ENCODE measurements at regions not wholly inside any gene's neighbourhood (a gene's known extent, or its start where the extent isn't known, plus 50 kb on each side); places are given as distances from the start of the nearest gene placed in this dataset.
A peak's percentile ranks its signal among the peaks of the same experiment; 100 is the strongest.

DNA sequence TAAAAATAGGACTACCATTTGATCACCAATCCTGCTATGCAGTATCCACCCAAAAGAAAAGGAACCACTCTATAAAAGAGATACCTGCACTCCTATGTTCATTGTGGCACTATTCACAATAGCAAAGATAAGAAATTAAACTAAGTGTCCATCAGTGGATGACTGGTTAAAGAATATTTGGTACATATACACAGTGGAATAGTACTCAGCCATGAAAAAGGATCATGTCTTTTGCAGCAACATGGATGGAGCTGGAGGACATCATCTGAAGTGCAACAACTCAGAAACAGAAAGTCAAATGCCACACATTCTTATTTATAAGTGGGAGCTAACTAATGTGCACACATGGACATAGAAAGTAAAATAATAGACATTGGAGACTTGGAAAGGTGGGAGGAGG, 116.4 kb downstream of the PFKFB3 start:
- Histone ChIP-seq H3K36me3 (ENCODE audit: insufficient read depth, low read length) (no peaks in the 10 kb centered on the region), H3K79me2 (ENCODE audit: insufficient read depth, low read length) (no peaks in the 10 kb centered on the region), H2AFZ (ENCODE audit: low read length) (no peak overlapping the region), H4K20me1 (ENCODE audit: insufficient read depth, low read length) (no peaks in the 10 kb centered on the region), H3K27me3 (ENCODE audit: insufficient read depth, low read length) (no peaks in the 10 kb centered on the region), H3K4me3 (ENCODE audit: insufficient read depth, low read length) (no peak overlapping the region), H3K4me1 (ENCODE audit: insufficient read depth, low read length) (peaks cover 3% of the 10 kb centered on the region), H3K4me2 (ENCODE audit: insufficient read depth, low read length) (no peak overlapping the region), H3K9me3 (ENCODE audit: low read depth, low read length) (no peaks in the 10 kb centered on the region), H3K27ac (ENCODE audit: low read depth, low read length) (no peak overlapping the region)
- TF ChIP-seq, protein P1, sequence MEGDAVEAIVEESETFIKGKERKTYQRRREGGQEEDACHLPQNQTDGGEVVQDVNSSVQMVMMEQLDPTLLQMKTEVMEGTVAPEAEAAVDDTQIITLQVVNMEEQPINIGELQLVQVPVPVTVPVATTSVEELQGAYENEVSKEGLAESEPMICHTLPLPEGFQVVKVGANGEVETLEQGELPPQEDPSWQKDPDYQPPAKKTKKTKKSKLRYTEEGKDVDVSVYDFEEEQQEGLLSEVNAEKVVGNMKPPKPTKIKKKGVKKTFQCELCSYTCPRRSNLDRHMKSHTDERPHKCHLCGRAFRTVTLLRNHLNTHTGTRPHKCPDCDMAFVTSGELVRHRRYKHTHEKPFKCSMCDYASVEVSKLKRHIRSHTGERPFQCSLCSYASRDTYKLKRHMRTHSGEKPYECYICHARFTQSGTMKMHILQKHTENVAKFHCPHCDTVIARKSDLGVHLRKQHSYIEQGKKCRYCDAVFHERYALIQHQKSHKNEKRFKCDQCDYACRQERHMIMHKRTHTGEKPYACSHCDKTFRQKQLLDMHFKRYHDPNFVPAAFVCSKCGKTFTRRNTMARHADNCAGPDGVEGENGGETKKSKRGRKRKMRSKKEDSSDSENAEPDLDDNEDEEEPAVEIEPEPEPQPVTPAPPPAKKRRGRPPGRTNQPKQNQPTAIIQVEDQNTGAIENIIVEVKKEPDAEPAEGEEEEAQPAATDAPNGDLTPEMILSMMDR (IDR thresholded peaks at IDR 0.05; ENCODE audit: extremely low read depth, low read depth, low read length), result no peak
- DNase-seq (ENCODE audit: insufficient read length, low spot score, missing footprints), result no peak

DNA sequence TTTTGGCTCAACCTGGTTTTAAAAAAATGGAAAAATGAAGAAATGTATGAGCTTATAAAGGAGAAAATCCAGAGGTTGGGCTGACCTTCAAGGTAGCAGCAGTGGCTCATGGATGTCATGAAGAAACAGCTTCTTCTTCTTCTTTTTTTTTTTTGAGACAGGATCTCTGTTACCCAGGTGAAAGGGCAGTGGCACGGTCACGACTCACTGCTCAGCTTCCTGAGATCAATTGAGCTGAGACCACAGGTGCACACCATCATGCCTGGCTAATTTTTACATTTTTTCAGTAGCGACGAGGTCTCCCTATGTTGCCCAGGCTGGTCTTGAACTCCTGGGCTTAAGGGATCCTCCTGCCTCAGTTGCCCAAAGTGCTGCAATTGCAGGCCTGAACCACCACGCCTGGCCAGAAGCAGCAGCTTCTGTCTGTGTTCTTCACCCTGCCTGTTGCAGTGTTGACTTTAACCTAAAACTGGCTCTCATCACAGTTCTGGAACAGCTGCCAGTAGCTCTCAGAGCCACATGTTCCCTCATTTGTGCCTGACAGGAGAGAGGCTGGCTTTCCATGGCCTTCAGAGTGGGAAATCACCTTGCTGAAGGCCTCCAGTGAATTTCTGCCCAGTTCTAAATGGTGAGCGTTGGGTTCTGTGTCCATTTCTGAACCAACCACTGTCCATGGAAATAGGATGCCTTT, 117.7 kb downstream of the PFKFB3 start:
- Histone ChIP-seq H3K4me3 (ENCODE audit: insufficient read depth, low read length) (no peak overlapping the region), H2AFZ (ENCODE audit: low read length) (no peak overlapping the region), H3K4me1 (ENCODE audit: insufficient read depth, low read length) (peaks cover 3% of the 10 kb centered on the region), H4K20me1 (ENCODE audit: insufficient read depth, low read length) (no peaks in the 10 kb centered on the region), H3K27ac (ENCODE audit: low read depth, low read length) (no peak overlapping the region), H3K9me3 (ENCODE audit: low read depth, low read length) (no peaks in the 10 kb centered on the region), H3K27me3 (ENCODE audit: insufficient read depth, low read length) (peaks cover under 1% of the 10 kb centered on the region), H3K79me2 (ENCODE audit: insufficient read depth, low read length) (no peaks in the 10 kb centered on the region), H3K4me2 (ENCODE audit: insufficient read depth, low read length) (no peak overlapping the region), H3K36me3 (ENCODE audit: insufficient read depth, low read length) (no peaks in the 10 kb centered on the region)
- DNase-seq (ENCODE audit: insufficient read length, low spot score, missing footprints), result no peak
- TF ChIP-seq, protein P1 (IDR thresholded peaks at IDR 0.05; ENCODE audit: extremely low read depth, low read depth, low read length), result no peak

DNA sequence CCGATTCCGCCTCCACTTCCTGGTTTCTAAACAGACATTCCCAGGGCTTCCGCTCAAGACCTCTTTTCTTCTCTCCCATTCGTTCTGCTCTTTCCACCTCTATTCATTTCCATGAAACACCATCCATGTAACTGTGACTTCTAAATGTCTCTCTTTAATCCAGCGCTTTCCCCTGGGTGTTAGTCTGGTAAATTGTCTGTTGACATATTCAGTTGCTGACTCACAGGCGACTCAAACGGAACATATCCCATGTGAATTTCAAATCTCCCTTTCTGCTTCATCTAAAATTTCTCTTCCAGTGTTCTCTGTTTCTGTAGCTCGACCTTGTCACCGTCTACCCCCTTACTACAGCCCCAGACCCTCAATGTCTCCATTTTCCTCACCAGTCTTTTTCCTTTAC, 119.1 kb downstream of the PFKFB3 start:
- H3K4me3 ChIP-seq (ENCODE audit: insufficient read depth, low read length), result no peak overlapping the region
- TF ChIP-seq, protein P1 (IDR thresholded peaks at IDR 0.05; ENCODE audit: extremely low read depth, low read depth, low read length), result no peak
- H4K20me1 ChIP-seq (ENCODE audit: insufficient read depth, low read length), result no peaks in the 10 kb centered on the region
- H2AFZ ChIP-seq (ENCODE audit: low read length), result peak overlapping the region; percentile 24
- H3K79me2 ChIP-seq (ENCODE audit: insufficient read depth, low read length), result no peaks in the 10 kb centered on the region
- H3K4me1 ChIP-seq (ENCODE audit: insufficient read depth, low read length), result peaks cover 3% of the 10 kb centered on the region
- no peaks in the 10 kb centered on the region for H3K36me3 ChIP-seq (ENCODE audit: insufficient read depth, low read length)
- H3K9me3 ChIP-seq (ENCODE audit: low read depth, low read length), result no peaks in the 10 kb centered on the region
- H3K4me2 ChIP-seq (ENCODE audit: insufficient read depth, low read length), result no peak overlapping the region
- peak; percentile 49 for DNase-seq (ENCODE audit: insufficient read length, low spot score, missing footprints)
- peaks cover 5% of the 10 kb centered on the region for H3K27me3 ChIP-seq (ENCODE audit: insufficient read depth, low read length)
- H3K27ac ChIP-seq (ENCODE audit: low read depth, low read length), result no peak overlapping the region

DNA sequence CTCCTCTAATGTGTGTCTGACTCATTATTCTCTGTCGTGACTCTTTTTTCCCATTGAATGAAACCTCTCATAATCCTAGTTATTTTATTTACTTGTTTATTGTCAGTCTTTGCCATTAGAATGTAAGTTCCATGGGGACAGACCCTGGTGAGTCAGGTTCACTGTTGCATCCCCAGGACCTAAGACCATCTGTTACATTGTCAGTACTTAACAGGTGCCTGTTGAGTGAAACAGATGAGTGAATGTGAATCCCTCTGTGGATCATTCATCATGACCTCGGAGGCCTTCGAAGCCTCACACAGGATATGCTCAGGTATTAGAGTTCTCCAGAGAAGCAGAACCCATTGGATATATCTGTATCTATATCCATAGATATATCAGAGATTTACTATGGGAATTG, 120.1 kb downstream of the PFKFB3 start:
- H3K27me3 ChIP-seq (ENCODE audit: insufficient read depth, low read length), result peaks cover 5% of the 10 kb centered on the region
- H3K4me1 ChIP-seq (ENCODE audit: insufficient read depth, low read length), result peaks cover 3% of the 10 kb centered on the region
- no peaks in the 10 kb centered on the region for H3K36me3 ChIP-seq (ENCODE audit: insufficient read depth, low read length)
- H4K20me1 ChIP-seq (ENCODE audit: insufficient read depth, low read length), result no peaks in the 10 kb centered on the region
- H3K4me2 ChIP-seq (ENCODE audit: insufficient read depth, low read length), result no peak overlapping the region
- H3K9me3 ChIP-seq (ENCODE audit: low read depth, low read length), result no peaks in the 10 kb centered on the region
- H3K4me3 ChIP-seq (ENCODE audit: insufficient read depth, low read length), result no peak overlapping the region
- DNase-seq (ENCODE audit: insufficient read length, low spot score, missing footprints), result no peak
- TF ChIP-seq, protein P1 (IDR thresholded peaks at IDR 0.05; ENCODE audit: extremely low read depth, low read depth, low read length), result no peak
- no peak overlapping the region for H2AFZ ChIP-seq (ENCODE audit: low read length)
- no peaks in the 10 kb centered on the region for H3K79me2 ChIP-seq (ENCODE audit: insufficient read depth, low read length)
- no peak overlapping the region for H3K27ac ChIP-seq (ENCODE audit: low read depth, low read length)

All from osteoblast (primary cell).